Activated B cell treated with CpG ODN at 0.5 μM for 24 hours (primary cell): ENCODE measurements at regions not wholly inside any gene's neighbourhood (a gene's known extent, or its start where the extent isn't known, plus 50 kb on each side); places are given as distances from the start of the nearest gene placed in this dataset.

Experiments
- ATAC-seq: fragments of 200-7000 bp; cut with Tn5 transposase; one replicate; pipeline ENCODE4 v1.10.0; 2021; ENCODE audit warnings: low read depth, mild to moderate bottlenecking, moderate library complexity
- CTCF ChIA-PET: fragments of 350-600 bp; sonication (Branson Sonifier 250); formaldehyde crosslinking; loops from one replicate; lab custom pipeline; 2021; ENCODE audit warnings: antibody characterized with exemption; lab: Charles Lee
- POLR2A ChIA-PET: fragments of 350-600 bp; sonication (Branson Sonifier 250); formaldehyde crosslinking; loops from one replicate; lab custom pipeline; 2021; ENCODE audit warnings: antibody characterized with exemption; lab: Charles Lee
- DNase-seq: peaks from one replicate; pipeline ENCODE4 v3.0.0; 2022
- H3K27ac Mint-ChIP-seq: one replicate; pipeline ENCODE4 v1.8.0; 2020; ENCODE audit warnings: mixed read lengths
- H3K27me3 Mint-ChIP-seq: one replicate; pipeline ENCODE4 v1.8.0; 2021; ENCODE audit warnings: mixed read lengths
- H3K36me3 Mint-ChIP-seq: one replicate; pipeline ENCODE4 v1.8.0; 2021; ENCODE audit warnings: low read depth, mixed read lengths
- H3K4me1 Mint-ChIP-seq: one replicate; pipeline ENCODE4 v1.8.0; 2021; ENCODE audit warnings: mixed read lengths
- H3K4me3 Mint-ChIP-seq: one replicate; pipeline ENCODE4 v1.8.0; 2020; ENCODE audit warnings: mild to moderate bottlenecking, mixed read lengths
- H3K9me3 Mint-ChIP-seq: one replicate; pipeline ENCODE4 v1.8.0; 2020; ENCODE audit warnings: mixed read lengths
- intact Hi-C: fragments of 100-400 bp; cut with micrococcal nuclease; formaldehyde crosslinking; loops from one replicate; pipeline ENCODE4 v1.15.1; 2024
- TF ChIP-seq, protein P1 (sequence below): fragments of 200-600 bp; IDR thresholded peaks from one replicate; pipeline ENCODE4 v1.8.0; 2022; ENCODE audit warnings: antibody characterized with exemption, mild to moderate bottlenecking

DNA sequence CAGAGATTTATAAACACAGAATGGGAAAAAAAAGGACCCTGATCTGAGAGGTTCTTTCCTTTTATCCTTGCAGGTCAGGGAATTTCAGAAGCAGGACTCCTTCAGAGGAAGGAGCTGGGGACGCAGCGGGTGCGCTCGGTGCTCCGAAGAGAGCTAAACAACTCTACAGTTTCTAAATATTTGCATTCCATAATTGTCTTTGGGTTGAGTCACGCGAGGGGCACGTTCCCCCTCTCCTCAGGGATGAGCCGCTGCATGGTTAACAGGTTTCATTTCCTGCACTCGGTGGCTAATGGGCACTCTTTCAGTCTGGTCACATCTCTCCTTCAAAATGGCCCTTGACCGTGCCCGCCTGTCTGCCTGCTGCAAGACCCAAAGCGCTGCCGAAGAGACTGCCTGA lies 165.0 kb upstream of the HMHB1 start:
- ChIA-PET CTCF (no interaction called here), POLR2A (no interaction called here)
- no peak overlapping the region for H3K4me3 Mint-ChIP-seq
- no peak for ATAC-seq
- DNase-seq: no peak
- no peak overlapping the region for H3K27ac Mint-ChIP-seq
- H3K36me3 Mint-ChIP-seq: no peaks in the 10 kb centered on the region
- no peaks in the 10 kb centered on the region for H3K27me3 Mint-ChIP-seq
- intact Hi-C loops: no loop called here
- no peaks in the 10 kb centered on the region for H3K9me3 Mint-ChIP-seq
- TF ChIP-seq, protein P1, sequence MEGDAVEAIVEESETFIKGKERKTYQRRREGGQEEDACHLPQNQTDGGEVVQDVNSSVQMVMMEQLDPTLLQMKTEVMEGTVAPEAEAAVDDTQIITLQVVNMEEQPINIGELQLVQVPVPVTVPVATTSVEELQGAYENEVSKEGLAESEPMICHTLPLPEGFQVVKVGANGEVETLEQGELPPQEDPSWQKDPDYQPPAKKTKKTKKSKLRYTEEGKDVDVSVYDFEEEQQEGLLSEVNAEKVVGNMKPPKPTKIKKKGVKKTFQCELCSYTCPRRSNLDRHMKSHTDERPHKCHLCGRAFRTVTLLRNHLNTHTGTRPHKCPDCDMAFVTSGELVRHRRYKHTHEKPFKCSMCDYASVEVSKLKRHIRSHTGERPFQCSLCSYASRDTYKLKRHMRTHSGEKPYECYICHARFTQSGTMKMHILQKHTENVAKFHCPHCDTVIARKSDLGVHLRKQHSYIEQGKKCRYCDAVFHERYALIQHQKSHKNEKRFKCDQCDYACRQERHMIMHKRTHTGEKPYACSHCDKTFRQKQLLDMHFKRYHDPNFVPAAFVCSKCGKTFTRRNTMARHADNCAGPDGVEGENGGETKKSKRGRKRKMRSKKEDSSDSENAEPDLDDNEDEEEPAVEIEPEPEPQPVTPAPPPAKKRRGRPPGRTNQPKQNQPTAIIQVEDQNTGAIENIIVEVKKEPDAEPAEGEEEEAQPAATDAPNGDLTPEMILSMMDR: no peak
- H3K4me1 Mint-ChIP-seq: no peaks in the 10 kb centered on the region

DNA sequence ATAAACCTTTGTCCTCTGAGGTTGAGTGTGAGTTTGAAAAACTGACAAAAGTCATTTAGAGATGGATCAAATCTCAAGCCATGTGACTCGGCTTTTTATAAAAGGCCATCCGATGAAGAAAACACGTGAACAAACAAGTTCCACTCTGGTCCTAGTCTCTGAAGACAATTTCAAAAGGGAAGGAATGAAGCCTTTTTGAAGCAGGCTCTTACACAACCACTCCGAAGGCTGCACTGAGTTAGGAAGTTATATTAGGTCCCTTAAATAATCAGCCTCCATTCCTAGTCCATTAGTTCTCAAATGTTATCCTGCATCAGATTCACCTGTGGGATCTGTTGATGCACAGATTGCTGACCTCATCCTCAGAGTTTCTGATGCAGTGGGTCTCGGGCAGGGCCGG lies 166.6 kb upstream of the HMHB1 start:
- intact Hi-C loops: no loop called here
- Mint-ChIP-seq H3K27me3 (no peaks in the 10 kb centered on the region), H3K4me1 (no peaks in the 10 kb centered on the region), H3K27ac (no peak overlapping the region), H3K9me3 (no peaks in the 10 kb centered on the region), H3K36me3 (no peaks in the 10 kb centered on the region), H3K4me3 (no peak overlapping the region)
- DNase-seq: no peak
- POLR2A ChIA-PET: no interaction called here
- CTCF ChIA-PET: no interaction called here
- ATAC-seq: no peak
- TF ChIP-seq, protein P1: no peak

DNA sequence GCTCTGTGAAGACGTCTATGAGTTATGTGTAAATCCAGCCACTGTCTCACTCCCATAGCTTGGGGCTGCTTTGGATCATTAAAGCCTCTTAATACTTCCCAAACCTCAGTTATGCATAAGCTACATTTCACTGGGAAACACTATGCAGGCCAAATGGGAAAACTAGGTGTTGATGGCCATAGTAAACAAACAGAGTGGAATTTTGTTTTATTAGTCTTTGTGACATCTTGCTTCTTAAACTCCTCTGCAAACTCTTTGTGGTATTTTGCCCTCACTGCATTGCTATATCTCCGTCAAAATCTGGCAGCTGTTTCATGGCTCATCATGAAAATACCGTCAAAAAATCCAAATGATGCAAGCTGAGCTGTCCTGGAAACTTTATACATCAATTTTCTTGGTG lies 167.2 kb upstream of the HMHB1 start:
- ChIA-PET POLR2A (no interaction called here), CTCF (no interaction called here)
- Mint-ChIP-seq H3K27me3 (no peaks in the 10 kb centered on the region), H3K36me3 (no peaks in the 10 kb centered on the region), H3K27ac (no peak overlapping the region), H3K9me3 (no peaks in the 10 kb centered on the region), H3K4me3 (no peak overlapping the region), H3K4me1 (no peaks in the 10 kb centered on the region)
- TF ChIP-seq, protein P1: no peak
- ATAC-seq: no peak
- intact Hi-C loops: no loop called here
- DNase-seq: no peak

DNA sequence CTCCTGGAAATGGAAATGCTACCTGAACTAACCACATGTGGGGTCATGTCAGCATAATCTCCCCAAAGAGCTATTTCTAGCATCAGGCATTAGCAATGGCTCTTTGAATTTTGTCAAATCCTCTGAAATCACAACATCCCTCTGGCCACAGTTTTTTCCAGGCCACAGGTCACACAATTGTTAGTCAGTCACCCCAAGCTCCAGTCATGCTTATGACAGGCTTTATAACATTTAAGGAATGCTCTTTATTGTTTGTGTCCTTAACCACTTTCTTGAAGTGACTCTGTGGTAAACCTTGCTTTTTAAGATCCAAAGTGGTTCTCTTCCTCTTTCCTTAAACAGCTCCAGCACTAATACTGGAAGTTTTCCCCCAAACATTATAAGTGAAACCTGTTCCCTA lies 169.2 kb upstream of the HMHB1 start:
- TF ChIP-seq, protein P1: no peak
- no peak overlapping the region for H3K27ac Mint-ChIP-seq

DNA sequence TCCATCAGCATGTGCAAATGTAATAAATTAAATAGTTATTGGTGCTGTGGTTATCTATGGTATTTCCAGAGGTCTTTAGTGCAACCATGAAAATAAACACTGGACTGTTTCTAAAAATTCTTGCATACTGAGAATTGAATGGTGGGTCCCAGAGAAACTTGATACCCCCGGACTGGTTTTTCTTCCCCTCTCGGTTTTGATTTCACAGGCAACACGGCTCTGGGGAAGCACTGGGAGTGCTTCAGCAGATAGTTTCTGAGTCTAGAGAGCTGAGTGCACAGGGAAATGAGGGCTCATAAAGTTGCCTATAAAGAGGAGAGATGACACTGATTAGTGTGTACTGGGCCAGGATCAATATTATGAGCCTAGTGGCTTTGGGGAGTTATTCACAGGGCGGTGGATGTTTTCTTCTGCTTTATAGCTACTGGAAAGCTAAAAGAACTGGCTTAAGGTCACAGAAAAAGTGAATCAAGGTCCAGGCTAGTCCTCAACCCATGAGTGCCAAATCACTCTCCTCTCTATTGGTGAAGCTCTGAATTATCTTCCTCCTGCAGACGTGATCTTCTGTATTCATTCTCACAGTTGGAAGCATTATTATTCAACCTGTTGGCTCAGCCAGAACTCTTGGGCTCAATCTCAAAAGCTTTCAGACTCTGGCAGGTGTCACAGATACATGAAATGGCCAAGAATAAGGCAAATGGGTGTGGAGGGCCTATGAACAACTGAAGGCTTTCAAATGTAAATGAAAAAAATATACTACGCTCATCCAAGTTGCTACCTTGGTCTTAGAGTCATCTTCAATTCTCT lies 170.2 kb upstream of the HMHB1 start:
- ChIA-PET CTCF (no interaction called here), POLR2A (interaction anchor here (0.6 kb wide), 1 partner anchor 854 kb away, joined by 4 read pairs; no protein-coding TSS in a partner anchor)
- H3K9me3 Mint-ChIP-seq: no peaks in the 10 kb centered on the region
- no peak for DNase-seq
- H3K4me1 Mint-ChIP-seq: no peaks in the 10 kb centered on the region
- H3K4me3 Mint-ChIP-seq: no peak overlapping the region
- H3K27ac Mint-ChIP-seq: no peak overlapping the region
- TF ChIP-seq, protein P1: no peak
- H3K36me3 Mint-ChIP-seq: no peaks in the 10 kb centered on the region
- no peaks in the 10 kb centered on the region for H3K27me3 Mint-ChIP-seq
- no peak for ATAC-seq
- intact Hi-C loops: no loop called here

More for the DNA sequence above, 169.2 kb upstream of the HMHB1 start:
- Mint-ChIP-seq H3K4me3 (no peak overlapping the region), H3K9me3 (no peaks in the 10 kb centered on the region), H3K36me3 (no peaks in the 10 kb centered on the region), H3K27me3 (no peaks in the 10 kb centered on the region), H3K4me1 (no peaks in the 10 kb centered on the region)
- intact Hi-C loops: no loop called here
- POLR2A ChIA-PET: interaction anchor here (0.6 kb wide), 1 partner anchor 855 kb away, joined by 4 read pairs; no protein-coding TSS in a partner anchor
- DNase-seq (no peak), ATAC-seq (no peak)
- CTCF ChIA-PET: no interaction called here
